SH-SY5Y (cell line): ENCODE measurements at regions not wholly inside any gene's neighbourhood (a gene's known extent, or its start where the extent isn't known, plus 50 kb on each side); places are given as distances from the start of the nearest gene placed in this dataset.

Source experiments
- GATA2 ChIP-seq: IDR thresholded peaks from 2 replicates; pipeline ENCODE4 v1.6.1; 2011; ENCODE audit warnings: mild to moderate bottlenecking, low read depth, low read length
- GATA3 ChIP-seq: IDR thresholded peaks from 2 replicates; pipeline ENCODE4 v1.6.1; 2011; ENCODE audit warnings: low read depth, mild to moderate bottlenecking, low read length, moderate library complexity

DNA sequence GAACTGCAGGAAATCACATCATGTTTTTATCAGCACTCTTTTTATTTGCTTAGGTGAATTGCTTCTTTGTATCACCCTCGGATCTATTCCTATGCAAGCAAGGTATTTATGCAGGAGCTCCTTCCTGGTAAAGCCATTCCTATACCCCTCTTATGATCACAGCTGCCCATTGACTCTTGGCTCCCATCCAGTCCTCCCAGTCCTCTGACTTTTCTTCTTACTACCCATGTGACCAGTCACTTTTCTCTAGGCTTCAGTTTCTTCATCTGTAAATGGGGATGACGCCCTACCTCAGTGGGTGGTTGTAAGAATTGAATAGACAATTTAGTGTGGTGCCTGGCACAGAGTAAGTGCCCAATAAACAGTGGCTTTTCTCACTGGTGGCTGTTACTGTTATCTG lies 144.9 kb downstream of the FHIP1A start:
- TF ChIP-seq GATA2 (no peak), GATA3 (no peak)
